HEK293 (cell line): ENCODE measurements at regions not wholly inside any gene's neighbourhood (a gene's known extent, or its start where the extent isn't known, plus 50 kb on each side); places are given as distances from the start of the nearest gene placed in this dataset.

Experiments
- CTCF ChIA-PET: fragments of 350-600 bp; formaldehyde crosslinking; extraction: SDS; loops from one replicate; lab custom pipeline; 2021; ENCODE audit warnings: antibody characterized with exemption; lab: Yijun Ruan, JAX
- POLR2A ChIA-PET: fragments of 300-600 bp; formaldehyde crosslinking; extraction: SDS; loops from one replicate; lab custom pipeline; 2020; ENCODE audit warnings: antibody characterized with exemption, inconsistent platforms; lab: Yijun Ruan, JAX
- H3K27ac ChIP-seq: fragments of 200-500 bp; sonication (Bioruptor generic); 2 replicates; pipeline ENCODE4 v1.5.1; 2014; ENCODE audit warnings: low read depth, low read length, control low read depth, inconsistent platforms; ENCODE audit errors: extremely low read depth
- H3K36me3 ChIP-seq, 2 experiments: fragments of 200-500 bp in 1 of 2; sonication (Bioruptor generic) in 1 of 2; 1 replicate in 1 of 2; 2 replicates in 1 of 2; pipeline ENCODE4 v1.5.1; 2014 to 2017; ENCODE audit warnings: inconsistent platforms in 2 of 2, low read length in 2 of 2; ENCODE audit not compliant: control insufficient read depth in 2 of 2, insufficient read depth in 1 of 2
- H3K4me1 ChIP-seq: fragments of 200-500 bp; sonication (Bioruptor generic); 2 replicates; pipeline ENCODE4 v1.5.1; 2014; ENCODE audit warnings: mild to moderate bottlenecking, low read length, inconsistent platforms; ENCODE audit not compliant: control insufficient read depth, insufficient read depth
- H3K4me3 ChIP-seq: 2 replicates; pipeline ENCODE4 v1.5.1; 2011; ENCODE audit warnings: low read depth, mild to moderate bottlenecking, control low read depth, low read length, moderate library complexity
- H3K9me3 ChIP-seq: fragments of 200-500 bp; sonication (Bioruptor generic); 2 replicates; pipeline ENCODE4 v1.5.1; 2014; ENCODE audit warnings: low read depth, low read length, inconsistent platforms; ENCODE audit not compliant: control insufficient read depth, insufficient read depth
- CTCF ChIP-seq: fragments of 450-650 bp; formaldehyde crosslinking; IDR thresholded peaks from 2 replicates; pipeline ENCODE4 v1.5.1; 2016; ENCODE audit warnings: missing biosample characterization, missing genetic modification characterization
- GLIS2 ChIP-seq: fragments of 450-650 bp; formaldehyde crosslinking; IDR thresholded peaks from 2 replicates; pipeline ENCODE4 v1.5.1; 2016; ENCODE audit warnings: missing biosample characterization, missing genetic modification characterization
- KLF16 ChIP-seq: fragments of 450-650 bp; formaldehyde crosslinking; IDR thresholded peaks from 2 replicates; pipeline ENCODE4 v1.5.1; 2017; ENCODE audit warnings: missing biosample characterization, missing genetic modification characterization
- MZF1 ChIP-seq: fragments of 450-650 bp; formaldehyde crosslinking; IDR thresholded peaks from 2 replicates; pipeline ENCODE4 v1.5.1; 2017; ENCODE audit warnings: missing biosample characterization, missing genetic modification characterization, borderline replicate concordance
- ZBTB10 ChIP-seq: fragments of 450-650 bp; formaldehyde crosslinking; IDR thresholded peaks from 2 replicates; pipeline ENCODE4 v1.5.1; 2016; ENCODE audit warnings: missing biosample characterization, missing genetic modification characterization
- ZNF404 ChIP-seq: fragments of 450-650 bp; formaldehyde crosslinking; IDR thresholded peaks from 2 replicates; pipeline ENCODE4 v1.5.1; 2017; ENCODE audit warnings: missing biosample characterization, missing genetic modification characterization
- ZNF423 ChIP-seq: fragments of 450-650 bp; formaldehyde crosslinking; IDR thresholded peaks from 2 replicates; pipeline ENCODE4 v1.5.1; 2016; ENCODE audit warnings: missing biosample characterization, missing genetic modification characterization
- ZNF510 ChIP-seq: fragments of 450-650 bp; formaldehyde crosslinking; IDR thresholded peaks from 2 replicates; pipeline ENCODE4 v1.5.1; 2018; ENCODE audit warnings: mild to moderate bottlenecking, missing genetic modification characterization, missing biosample characterization; ENCODE audit not compliant: insufficient replicate concordance
- ZNF621 ChIP-seq: fragments of 450-650 bp; formaldehyde crosslinking; IDR thresholded peaks from 2 replicates; pipeline ENCODE4 v1.5.1; 2017; ENCODE audit warnings: missing biosample characterization, missing genetic modification characterization
- ZSCAN16 ChIP-seq: fragments of 450-650 bp; formaldehyde crosslinking; IDR thresholded peaks from 2 replicates; pipeline ENCODE4 v1.5.1; 2016; ENCODE audit warnings: missing biosample characterization, missing genetic modification characterization
- TF ChIP-seq, protein P1 (sequence below): fragments of 450-650 bp; formaldehyde crosslinking; IDR thresholded peaks from 2 replicates; pipeline ENCODE4 v1.5.1; 2016; ENCODE audit warnings: missing biosample characterization, missing genetic modification characterization
- TF ChIP-seq, protein P2 (sequence below): fragments of 450-650 bp; formaldehyde crosslinking; conservative IDR thresholded peaks from 2 replicates; pipeline ENCODE4 v1.5.1; 2016; ENCODE audit warnings: low read depth, missing biosample characterization, missing genetic modification characterization
- TF ChIP-seq, protein P3 (sequence below): fragments of 450-650 bp; formaldehyde crosslinking; IDR thresholded peaks from 2 replicates; pipeline ENCODE4 v1.5.1; 2016; ENCODE audit warnings: missing biosample characterization, missing genetic modification characterization

GRCh38 chr12:97984436-97984835 is 521.8 kb downstream of the RMST start (continued):
- TF ChIP-seq CTCF (tag by site-specific recombination): no peak
- TF ChIP-seq MZF1 (tag by site-specific recombination): no peak
- TF ChIP-seq ZNF404 (tag by site-specific recombination): no peak

- no peaks in the 10 kb centered on the region for H3K4me1 ChIP-seq
- H3K4me3 ChIP-seq: no peak overlapping the region
- CTCF ChIA-PET: no interaction called here
- H3K9me3 ChIP-seq: no peaks in the 10 kb centered on the region
- no peak overlapping the region for H3K27ac ChIP-seq
- POLR2A ChIA-PET: no interaction called here
- no peaks in the 10 kb centered on the region for H3K36me3 ChIP-seq
- no peak for TF ChIP-seq ZNF423 (tag by site-specific recombination)
- TF ChIP-seq GLIS2 (tag by site-specific recombination): no peak
- TF ChIP-seq ZNF621: no peak
- TF ChIP-seq ZNF510 (tag by site-specific recombination): no peak
- TF ChIP-seq, protein P1, sequence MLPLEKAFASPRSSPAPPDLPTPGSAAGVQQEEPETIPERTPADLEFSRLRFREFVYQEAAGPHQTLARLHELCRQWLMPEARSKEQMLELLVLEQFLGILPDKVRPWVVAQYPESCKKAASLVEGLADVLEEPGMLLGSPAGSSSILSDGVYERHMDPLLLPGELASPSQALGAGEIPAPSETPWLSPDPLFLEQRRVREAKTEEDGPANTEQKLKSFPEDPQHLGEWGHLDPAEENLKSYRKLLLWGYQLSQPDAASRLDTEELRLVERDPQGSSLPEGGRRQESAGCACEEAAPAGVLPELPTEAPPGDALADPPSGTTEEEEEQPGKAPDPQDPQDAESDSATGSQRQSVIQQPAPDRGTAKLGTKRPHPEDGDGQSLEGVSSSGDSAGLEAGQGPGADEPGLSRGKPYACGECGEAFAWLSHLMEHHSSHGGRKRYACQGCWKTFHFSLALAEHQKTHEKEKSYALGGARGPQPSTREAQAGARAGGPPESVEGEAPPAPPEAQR (tag by site-specific recombination): no peak
- TF ChIP-seq, protein P2, sequence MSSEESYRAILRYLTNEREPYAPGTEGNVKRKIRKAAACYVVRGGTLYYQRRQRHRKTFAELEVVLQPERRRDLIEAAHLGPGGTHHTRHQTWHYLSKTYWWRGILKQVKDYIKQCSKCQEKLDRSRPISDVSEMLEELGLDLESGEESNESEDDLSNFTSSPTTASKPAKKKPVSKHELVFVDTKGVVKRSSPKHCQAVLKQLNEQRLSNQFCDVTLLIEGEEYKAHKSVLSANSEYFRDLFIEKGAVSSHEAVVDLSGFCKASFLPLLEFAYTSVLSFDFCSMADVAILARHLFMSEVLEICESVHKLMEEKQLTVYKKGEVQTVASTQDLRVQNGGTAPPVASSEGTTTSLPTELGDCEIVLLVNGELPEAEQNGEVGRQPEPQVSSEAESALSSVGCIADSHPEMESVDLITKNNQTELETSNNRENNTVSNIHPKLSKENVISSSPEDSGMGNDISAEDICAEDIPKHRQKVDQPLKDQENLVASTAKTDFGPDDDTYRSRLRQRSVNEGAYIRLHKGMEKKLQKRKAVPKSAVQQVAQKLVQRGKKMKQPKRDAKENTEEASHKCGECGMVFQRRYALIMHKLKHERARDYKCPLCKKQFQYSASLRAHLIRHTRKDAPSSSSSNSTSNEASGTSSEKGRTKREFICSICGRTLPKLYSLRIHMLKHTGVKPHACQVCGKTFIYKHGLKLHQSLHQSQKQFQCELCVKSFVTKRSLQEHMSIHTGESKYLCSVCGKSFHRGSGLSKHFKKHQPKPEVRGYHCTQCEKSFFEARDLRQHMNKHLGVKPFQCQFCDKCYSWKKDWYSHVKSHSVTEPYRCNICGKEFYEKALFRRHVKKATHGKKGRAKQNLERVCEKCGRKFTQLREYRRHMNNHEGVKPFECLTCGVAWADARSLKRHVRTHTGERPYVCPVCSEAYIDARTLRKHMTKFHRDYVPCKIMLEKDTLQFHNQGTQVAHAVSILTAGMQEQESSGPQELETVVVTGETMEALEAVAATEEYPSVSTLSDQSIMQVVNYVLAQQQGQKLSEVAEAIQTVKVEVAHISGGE (tag by site-specific recombination): no peak
- no peak for TF ChIP-seq ZSCAN16 (tag by site-specific recombination)
- no peak for TF ChIP-seq ZBTB10
- TF ChIP-seq, protein P3, sequence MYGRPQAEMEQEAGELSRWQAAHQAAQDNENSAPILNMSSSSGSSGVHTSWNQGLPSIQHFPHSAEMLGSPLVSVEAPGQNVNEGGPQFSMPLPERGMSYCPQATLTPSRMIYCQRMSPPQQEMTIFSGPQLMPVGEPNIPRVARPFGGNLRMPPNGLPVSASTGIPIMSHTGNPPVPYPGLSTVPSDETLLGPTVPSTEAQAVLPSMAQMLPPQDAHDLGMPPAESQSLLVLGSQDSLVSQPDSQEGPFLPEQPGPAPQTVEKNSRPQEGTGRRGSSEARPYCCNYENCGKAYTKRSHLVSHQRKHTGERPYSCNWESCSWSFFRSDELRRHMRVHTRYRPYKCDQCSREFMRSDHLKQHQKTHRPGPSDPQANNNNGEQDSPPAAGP (tag by site-specific recombination): no peak
- no peak for TF ChIP-seq KLF16 (tag by site-specific recombination)
Observed at GRCh38 chr12:97984974-97985580, 522.5 kb downstream of the RMST start.
